ENCODE measurements at regions not wholly inside any gene's neighbourhood (a gene's known extent, or its start where the extent isn't known, plus 50 kb on each side); places are given as distances from the start of the nearest gene placed in this dataset.

GRCh38 chr5:166712447-166713185 is 1578.8 kb upstream of the WWC1 start:
- TF ChIP-seq EZH2 (IDR thresholded peaks at IDR 0.05) (no peak), POLR2AphosphoS5 (IDR thresholded peaks at IDR 0.05; ENCODE audit: borderline replicate concordance, low read depth, low read length) (no peak), FOXP2 (optimal IDR thresholded peaks at IDR 0.05; ENCODE audit: control extremely low read depth, extremely low read length, insufficient read depth) (no peak)
